ENCODE measurements at regions not wholly inside any gene's neighbourhood (a gene's known extent, or its start where the extent isn't known, plus 50 kb on each side); places are given as distances from the start of the nearest gene placed in this dataset.

DNA sequence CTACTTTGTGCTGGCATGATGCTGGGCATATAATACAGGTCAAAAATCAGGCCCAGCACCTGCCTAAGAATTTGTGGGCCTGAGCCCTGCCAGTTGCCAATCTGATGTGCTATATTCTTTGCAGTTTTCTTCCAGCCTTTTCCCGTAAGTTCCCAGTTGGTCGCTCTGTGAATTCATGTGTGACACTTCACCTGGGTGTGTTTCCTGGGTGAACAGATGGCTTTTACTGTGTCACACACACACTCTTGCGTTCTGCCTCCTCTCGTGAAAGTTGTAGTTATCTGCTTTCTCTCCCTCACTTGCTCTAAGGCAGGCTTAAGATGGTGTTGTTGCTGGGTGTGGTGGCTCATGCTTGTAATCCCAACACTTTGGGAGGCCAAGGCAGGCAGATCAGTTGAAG, 153.5 kb upstream of the DMRT1 start:
- no peak for DNase-seq (ENCODE audit: low read depth, low spot score)
- CTCF ChIA-PET, result interaction anchor here (1.4 kb wide), 1 partner anchor 9 kb away, joined by 3 read pairs; no protein-coding TSS in a partner anchor
- Histone ChIP-seq H3K4me3 (ENCODE audit: low read depth, low read length) (no peak overlapping the region), H3K9me3 (ENCODE audit: control insufficient read depth, insufficient read depth, low read length) (no peaks in the 10 kb centered on the region), H3K27me3 (ENCODE audit: control insufficient read depth, insufficient read depth, low read length) (no peaks in the 10 kb centered on the region), H3K27ac (ENCODE audit: low read depth, low read length) (no peak overlapping the region)
- TF ChIP-seq CTCF (IDR thresholded peaks at IDR 0.05; ENCODE audit: low read depth, low read length), result no peak
- POLR2A ChIA-PET, result no interaction called here

- Histone ChIP-seq H3K9me3 (ENCODE audit: control insufficient read depth, insufficient read depth, low read length) (no peaks in the 10 kb centered on the region), H3K4me3 (ENCODE audit: low read depth, low read length) (no peak overlapping the region), H3K27me3 (ENCODE audit: control insufficient read depth, insufficient read depth, low read length) (no peaks in the 10 kb centered on the region), H3K27ac (ENCODE audit: low read depth, low read length) (no peak overlapping the region)
- ChIA-PET CTCF (interaction anchor here (0.6 kb wide), 2 partner anchors 76 to 317 kb away, joined by 3 to 9 read pairs; no protein-coding TSS in a partner anchor), POLR2A (interaction anchor here (0.7 kb wide), 1 partner anchor 50 kb away, joined by 5 read pairs; no protein-coding TSS in a partner anchor)
- no peak for DNase-seq (ENCODE audit: low read depth, low spot score)
- TF ChIP-seq CTCF (IDR thresholded peaks at IDR 0.05; ENCODE audit: low read depth, low read length), result no peak
Observed at GRCh38 chr9:690517-691111, 150.9 kb upstream of the DMRT1 start.

GRCh38 chr9:691825-692400, 149.6 kb upstream of the DMRT1 start:
- no peaks in the 10 kb centered on the region for H3K27me3 ChIP-seq (ENCODE audit: control insufficient read depth, insufficient read depth, low read length)
- H3K9me3 ChIP-seq (ENCODE audit: control insufficient read depth, insufficient read depth, low read length), result no peaks in the 10 kb centered on the region
- no peak overlapping the region for H3K27ac ChIP-seq (ENCODE audit: low read depth, low read length)
- ChIA-PET CTCF (interaction anchor here (2.7 kb wide), 1 partner anchor 8 kb away, joined by 17 read pairs; no protein-coding TSS in a partner anchor), POLR2A (no interaction called here)
- DNase-seq (ENCODE audit: low read depth, low spot score), result no peak
- TF ChIP-seq CTCF (IDR thresholded peaks at IDR 0.05; ENCODE audit: low read depth, low read length), result no peak
- H3K4me3 ChIP-seq (ENCODE audit: low read depth, low read length), result no peak overlapping the region

DNA sequence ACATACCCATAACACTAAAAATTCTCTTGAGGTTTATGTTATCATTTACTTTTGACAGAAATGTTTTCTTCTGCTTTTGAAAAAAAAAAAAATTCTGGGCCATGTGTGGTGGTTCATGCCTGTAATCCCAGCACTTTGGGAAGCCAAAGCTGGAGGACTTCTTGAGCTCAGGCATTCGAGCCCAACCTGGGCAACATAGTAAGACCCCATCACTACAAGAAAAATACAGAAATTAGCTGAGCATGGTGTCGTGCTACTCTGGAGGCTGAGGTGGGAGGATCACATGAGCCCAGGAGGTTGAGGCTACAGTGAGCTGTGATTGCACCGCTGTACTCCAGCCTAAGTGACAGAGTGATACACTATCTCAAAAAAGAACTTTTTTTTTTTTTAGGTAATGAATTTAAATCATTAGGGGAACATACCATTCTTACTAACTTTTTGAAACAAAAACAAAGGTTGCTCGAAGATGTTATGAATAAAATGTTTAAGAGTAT, 148.8 kb upstream of the DMRT1 start:
- ChIA-PET POLR2A (interaction anchor here (1.1 to 2.8 kb wide), 5 partner anchors 8 to 109 kb away, joined by 3 to 19 read pairs (median 6); no protein-coding TSS in a partner anchor), CTCF (interaction anchor here (0.6 to 2.7 kb wide), 7 partner anchors 8 to 113 kb away, joined by 3 to 17 read pairs (median 4); no protein-coding TSS in a partner anchor)
- Histone ChIP-seq H3K27me3 (ENCODE audit: control insufficient read depth, insufficient read depth, low read length) (no peaks in the 10 kb centered on the region), H3K9me3 (ENCODE audit: control insufficient read depth, insufficient read depth, low read length) (no peaks in the 10 kb centered on the region), H3K4me3 (ENCODE audit: low read depth, low read length) (peak overlapping the region; percentile 49; the same call in 1 of the 2 replicates), H3K27ac (ENCODE audit: low read depth, low read length) (peak overlapping the region; percentile 88)
- DNase-seq (ENCODE audit: low read depth, low spot score), result no peak
- no peak for TF ChIP-seq CTCF (IDR thresholded peaks at IDR 0.05; ENCODE audit: low read depth, low read length)

All from AG04450 (cell line).